8988T (cell line): ENCODE measurements at regions not wholly inside any gene's neighbourhood (a gene's known extent, or its start where the extent isn't known, plus 50 kb on each side); places are given as distances from the start of the nearest gene placed in this dataset.
"Not testable (repeated sequence)": the region's sequence is repeated elsewhere in the genome, so short reads cannot be mapped to it uniquely, and the experiment has no call there.

Source experiments
- DNase-seq: peaks from one replicate; pipeline ENCODE4 v3.0.0; 2011

DNA sequence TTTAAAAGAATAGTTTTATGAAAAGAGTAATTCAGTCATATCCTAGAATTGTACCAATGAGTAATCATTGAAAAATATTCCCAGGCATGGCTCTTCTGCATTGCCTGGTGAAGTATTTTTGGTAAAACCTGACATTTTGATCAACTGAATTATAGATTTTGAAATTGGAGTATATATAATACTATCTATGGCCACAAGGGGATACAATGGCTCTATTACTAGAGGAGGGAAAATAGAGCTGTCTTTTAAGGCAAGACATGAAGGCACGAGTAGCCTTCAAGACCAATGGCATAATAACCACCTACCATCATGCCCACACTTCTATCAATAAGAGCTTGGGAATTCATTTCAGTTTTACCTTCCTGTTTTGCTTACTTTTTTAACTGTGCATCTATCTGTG is 1241.4 kb upstream of the TMEM132C start:
- DNase-seq, result no peak

DNA sequence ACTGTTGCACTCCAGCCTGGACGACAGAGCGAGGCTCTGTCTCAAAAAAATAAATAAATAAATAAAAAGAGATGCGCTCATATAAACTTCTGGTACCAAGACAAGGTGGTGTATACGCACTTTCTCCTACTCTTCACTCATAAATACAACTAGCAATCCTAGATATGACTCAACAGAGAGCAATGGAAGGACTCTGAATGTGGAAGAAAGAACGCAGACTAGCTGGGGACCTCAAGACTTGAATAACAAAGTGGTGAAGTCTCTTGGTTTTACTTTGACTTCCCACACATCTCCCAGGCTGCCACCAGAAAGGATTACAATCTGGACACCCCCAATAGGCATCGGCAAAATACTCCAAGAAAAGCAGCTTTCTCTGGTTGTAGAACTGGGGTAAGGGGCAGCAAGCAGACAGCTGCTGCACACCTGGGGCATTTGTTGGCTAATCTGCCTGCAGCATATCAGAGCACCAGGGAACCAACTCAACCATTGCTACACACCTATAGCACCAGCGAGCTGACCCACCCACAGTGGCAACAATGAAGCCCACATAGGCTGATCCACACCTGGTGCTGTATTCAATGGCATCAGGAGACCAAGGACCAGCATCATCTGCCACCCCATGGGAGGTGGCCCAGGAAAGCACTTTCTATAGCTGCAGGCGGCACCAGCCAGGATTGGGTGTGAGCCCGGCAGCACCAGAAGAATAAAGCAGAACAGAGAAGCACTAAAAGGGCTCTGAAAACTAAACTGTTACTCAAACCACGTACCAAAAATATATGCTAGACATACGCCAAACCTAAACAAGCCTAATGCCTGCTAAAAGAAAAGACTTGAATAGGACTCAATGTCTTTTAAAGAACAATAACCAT is 1231.7 kb upstream of the TMEM132C start:
- no peak for DNase-seq

DNA sequence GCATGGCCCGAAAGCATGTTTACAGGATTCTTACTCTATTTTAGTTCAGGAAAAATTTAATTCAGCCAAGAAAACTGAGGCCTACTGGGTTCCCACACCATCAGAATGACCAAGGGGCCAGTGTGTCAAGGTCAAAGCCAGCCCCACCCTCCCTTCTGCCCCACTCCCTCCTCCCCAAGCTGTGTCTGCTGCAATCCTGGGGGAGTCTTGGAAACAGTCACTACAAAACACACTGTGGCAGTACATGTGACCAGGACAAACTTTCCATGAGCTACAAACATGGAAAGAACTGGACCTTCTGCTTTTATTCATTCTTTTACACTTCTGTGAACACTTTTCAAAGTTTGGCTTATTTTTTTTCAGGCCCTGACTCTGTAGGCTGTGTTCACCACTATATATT is 1228.8 kb upstream of the TMEM132C start:
- DNase-seq, result no peak

DNA sequence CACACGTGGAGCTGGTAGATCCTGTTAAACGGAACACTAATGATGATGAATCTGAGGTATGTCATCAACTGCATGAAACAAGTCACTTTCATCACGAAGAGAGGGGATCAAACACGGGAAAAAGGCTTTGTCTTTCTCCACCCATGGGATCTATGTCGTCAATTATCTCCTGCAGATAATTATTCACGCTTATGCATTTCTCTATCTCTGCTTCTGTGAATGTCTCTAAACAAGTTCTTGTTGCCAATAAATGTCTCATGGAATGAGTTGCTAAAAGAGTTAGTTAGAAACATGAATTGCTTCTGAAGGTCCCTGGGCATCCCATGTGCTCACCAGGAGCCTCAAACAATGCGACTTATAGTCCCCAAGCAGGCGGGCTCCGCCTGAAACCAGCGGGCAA is 1228.2 kb upstream of the TMEM132C start:
- DNase-seq, result no peak

DNA sequence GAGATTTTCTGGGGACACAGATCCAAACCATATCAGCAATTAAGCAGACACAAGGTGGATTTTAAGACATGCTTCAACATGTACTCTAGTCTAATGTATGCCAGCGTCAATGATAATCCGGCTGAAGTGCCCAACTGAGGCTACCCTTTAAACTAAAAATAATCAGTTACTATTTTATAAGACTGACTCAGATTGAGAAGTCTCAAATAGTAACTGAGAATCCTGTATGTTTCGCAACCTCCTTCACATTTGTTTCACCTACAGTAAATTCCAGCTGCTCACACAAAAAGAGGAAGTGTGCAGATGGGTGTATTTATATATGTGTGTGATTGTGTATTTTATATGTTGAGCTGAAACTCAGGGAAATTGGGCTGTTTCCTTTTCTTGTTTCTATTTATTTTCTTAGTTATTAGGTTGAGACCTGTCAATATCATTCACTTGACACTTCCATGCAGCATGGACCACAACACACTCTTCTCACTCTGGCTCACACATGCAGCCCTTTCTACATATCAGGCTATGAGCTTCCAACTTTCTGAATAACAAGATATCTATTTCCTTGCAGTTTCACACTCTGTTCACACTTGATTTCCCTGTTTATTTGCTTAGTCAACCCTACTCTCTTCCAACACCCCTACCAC is 1224.9 kb upstream of the TMEM132C start:
- no peak for DNase-seq

DNA sequence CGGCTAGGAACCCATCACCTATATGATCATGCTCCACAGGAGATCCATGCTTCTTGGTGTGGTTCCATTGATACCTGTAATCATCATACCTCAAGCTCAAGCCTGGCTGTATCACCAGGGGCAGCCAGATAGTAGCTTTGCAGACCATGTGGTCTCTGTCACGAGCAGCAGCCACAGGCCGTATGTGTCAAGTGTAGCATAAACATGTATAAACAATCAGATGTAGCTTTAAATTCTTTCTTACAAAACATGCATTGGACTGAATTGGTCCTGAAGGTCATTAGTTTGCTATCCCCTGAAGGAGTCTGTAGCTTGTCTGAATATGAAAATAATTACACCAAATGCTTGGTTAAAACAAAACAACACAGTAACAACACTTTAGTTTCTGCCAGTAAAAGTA is 1223.2 kb upstream of the TMEM132C start:
- DNase-seq, result no peak

DNA sequence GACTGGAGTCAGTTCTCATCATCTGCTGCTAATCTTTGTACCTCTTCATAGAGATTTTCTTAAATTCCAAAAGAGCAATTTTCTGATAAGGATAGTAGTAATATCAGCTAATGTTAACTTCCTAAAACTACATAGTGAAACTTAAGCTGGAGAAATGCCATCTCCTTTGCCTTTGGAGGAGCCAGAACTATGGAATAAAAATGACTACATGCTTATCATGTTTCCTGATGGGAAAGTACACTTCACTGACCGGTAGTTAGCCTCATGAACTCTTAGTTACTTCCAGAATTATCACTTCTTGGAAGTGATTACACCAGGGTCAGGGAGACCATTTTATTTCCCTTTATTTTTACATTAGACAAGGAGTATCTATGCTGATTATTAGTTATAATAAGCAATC is 1222.1 kb upstream of the TMEM132C start:
- DNase-seq, result no peak

DNA sequence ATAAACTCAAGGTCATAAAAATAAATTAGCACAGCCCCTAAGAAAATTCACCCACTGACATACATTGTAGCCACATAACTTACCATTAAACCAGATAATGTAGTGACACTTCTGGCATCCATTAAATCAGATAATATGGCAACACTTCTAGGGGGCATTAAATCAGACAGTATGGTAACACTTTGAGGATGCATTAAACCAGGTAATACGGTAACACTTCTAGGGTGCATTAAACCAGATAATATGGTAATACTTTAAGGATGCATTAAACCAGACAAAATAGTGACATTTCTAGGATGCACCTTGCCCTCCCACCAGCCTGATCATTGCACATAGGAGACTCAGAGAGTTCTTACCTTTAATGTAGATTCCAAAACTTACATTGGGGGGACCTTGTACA is 1220.5 kb upstream of the TMEM132C start:
- DNase-seq, result no peak

DNA sequence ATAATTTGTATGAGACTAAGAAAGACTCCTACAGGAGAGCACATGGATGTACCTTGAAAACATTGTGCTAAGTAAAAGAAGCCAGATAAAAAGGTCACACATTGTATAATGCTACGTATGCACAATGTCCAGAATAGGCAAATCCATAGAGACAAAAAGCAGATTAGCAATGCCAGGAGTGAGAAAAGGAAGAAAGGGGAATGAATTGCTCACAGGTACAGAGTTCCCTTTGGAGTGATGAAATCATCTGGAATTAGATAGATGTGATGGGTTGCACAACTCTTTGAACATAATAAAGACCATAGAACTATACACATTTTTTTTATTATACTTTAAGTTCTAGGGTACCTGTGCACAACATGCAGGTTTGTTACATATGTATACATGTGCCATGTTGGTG is 1218.9 kb upstream of the TMEM132C start:
- DNase-seq, result no peak

DNA sequence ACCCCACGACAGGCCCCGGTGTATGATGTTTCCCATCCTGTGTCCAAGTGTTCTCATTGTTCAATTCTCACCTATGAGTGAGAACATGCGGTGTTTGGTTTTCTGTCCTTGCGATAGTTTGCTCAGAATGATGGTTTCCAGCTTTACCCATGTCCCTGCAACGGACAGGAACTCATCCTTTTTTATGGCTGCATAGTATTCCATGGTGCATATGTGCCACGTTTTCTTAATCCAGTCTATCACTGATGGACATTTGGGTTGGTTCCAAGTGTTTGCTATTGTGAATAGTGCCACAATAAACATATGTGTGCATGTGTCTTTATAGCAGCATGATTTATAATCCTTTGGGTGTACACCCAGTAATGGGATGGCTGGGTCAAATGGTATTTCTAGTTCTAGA is 1218.4 kb upstream of the TMEM132C start:
- DNase-seq, result not testable (repeated sequence)

DNA sequence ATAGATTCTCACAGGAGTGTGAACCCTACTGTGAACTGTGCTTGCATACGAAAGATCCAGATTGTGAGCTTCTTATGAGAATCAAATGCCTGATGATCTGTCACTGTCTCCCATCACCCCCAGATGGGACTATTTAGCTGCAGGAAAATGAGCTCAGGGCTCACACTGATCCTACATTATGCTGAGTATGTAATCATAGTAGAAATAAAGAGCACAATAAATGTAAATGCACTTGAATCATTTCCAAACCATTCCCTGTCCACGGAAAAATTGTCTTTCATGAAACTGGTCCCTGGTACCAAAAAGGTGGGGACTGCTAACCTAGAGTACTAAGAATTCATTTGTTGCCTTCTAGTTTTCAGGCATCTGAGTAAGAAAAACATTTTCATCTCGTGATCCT is 1215.8 kb upstream of the TMEM132C start:
- DNase-seq, result no peak

DNA sequence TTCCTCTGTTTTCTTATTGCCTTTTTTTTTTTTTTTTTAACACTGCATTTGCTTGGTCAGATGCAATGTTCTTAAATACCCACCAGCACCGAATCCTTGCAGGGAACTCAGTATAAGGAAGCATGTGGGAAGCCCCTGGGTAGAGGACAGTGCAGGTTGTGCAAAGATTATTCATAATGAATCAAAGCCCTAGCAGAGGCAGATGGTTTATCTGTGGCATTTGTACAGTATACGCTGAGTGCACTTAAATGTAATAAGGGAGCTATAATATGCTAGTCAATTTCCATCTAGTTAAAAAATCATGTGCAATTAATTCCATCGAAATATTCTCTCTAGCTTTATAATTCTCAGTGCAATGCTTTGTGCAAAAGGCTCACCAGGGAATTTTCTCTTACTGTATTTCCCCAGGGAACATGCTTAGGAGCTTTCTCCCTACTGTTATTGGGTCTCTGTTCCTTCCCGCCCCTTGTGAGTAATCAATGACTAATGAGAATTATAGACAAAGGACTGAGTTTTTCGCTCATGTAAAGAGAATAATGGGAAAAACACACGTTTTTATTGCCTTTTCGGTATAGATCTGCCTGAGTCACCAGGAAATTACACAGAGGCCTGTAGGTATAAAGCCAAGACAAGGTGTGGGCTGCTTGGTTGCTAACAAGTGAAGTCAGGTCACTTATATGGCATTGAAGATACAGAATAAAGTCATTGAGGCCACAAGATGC is 1214.3 kb upstream of the TMEM132C start:
- DNase-seq, result no peak

DNA sequence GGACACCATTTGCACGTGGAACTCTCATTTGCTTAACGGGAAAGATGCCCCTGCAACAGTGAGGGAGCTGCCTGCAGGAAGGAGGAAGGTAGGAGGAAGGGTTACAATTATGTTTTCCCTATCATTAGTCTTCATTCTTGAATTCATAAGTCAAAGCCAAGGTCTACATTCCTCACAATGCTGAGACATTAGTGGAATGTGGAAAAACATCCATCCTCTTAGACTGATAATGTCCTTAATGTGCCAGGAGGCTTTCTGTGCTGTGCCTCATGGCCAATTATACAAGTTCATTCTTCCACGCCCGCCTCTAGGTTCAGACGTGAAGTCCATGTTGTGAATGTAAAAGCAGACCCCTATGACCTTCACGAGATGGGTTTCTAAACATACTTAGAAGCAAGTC is 1212.4 kb upstream of the TMEM132C start:
- DNase-seq, result no peak

DNA sequence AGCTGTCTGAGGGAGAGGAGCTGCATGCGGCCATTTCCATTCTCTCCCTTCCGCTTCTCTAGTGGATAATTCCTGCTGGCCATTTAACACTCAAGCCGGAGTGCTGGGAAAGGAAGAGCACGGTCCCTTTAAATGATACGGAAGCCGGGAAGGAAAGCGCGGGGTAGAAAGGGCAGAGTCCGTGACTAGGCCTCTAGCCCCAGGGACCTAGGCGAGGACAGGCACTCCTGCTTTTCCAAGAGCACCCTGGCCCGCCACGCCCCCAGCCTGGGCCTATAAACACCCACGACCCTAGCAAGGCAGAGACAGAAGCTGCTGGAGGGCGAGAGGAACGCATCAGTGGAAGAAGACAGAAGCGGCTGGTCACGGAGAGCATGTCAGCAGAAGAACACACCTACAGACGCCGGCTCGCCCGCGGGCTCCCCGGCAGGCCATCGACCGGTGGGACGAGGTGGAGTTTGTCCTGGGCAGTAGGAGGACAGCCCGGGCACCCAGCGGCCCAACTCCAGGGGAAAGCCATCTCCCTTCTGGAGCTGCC is 1206.6 kb upstream of the TMEM132C start:
- no peak for DNase-seq

DNA sequence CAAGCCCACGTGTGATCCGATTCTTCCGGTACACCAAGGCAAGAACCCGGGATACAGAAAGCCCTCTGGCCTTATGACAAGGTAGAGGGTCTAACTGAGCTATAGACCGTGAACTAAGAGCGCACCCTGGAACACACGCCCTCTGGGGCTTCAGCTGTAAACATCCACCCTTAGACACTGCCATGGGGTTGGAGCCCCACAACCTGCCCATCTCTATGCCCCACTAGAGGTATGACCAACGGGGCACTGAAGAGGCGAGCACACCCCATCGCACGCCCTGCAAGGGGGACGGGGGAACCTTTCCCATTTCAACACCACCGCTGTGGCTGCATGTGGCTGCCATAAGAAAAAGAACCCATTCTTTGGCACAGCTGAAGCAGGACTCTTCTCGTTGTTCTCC is 1206.0 kb upstream of the TMEM132C start:
- no peak for DNase-seq

DNA sequence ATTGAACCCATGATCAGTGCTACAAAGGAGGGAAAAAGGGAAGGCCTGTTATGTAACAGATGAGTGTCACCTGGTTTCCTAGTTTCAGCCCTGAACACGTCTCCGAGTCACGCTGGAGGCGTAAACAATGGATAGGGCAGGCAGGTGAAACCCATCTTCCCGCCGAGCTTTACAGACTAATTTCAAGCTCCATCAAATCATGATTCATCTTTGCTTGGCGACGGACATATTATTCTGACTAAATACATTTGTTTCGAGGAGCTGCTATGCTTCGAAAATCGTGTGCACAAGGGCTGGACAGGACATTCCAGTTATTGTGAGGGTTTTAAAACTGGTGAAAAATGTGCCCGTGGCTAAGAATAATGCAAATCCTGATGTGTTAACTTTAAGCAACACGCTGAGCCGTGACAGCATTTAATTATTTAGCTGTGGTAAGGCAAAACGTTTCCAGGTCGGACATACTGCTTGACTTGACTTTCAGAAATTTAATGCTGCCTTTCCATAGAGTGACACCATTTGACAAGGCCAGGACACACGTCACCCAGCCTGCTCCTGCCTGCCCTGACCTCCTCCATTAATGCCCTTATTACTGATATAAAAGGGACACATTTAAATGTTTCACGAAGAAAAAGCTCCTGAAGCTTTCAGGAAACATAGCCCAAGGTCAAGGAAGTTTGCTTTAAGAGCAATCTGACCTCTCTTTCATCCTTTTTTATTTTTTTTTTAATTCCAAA is 1203.5 kb upstream of the TMEM132C start:
- no peak for DNase-seq

DNA sequence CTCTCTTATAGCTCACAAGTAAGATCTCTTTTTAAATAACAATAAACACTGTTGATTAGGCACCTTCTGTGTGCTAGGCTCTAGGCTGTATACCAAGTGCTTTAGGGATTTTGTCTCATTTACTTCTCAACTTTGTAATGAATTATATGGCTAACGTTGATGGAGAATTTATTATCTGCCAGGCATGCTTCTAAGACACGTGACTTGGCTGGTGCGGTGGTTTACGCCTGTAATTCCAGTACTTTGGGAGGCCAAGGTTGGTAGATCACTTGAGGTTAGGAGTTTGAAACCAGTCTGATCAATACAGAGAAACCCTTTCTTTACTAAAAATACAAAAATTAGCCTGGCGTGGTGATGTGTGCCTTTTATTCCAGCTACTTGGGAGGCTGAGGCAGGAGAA is 1202.8 kb upstream of the TMEM132C start:
- DNase-seq, result no peak

DNA sequence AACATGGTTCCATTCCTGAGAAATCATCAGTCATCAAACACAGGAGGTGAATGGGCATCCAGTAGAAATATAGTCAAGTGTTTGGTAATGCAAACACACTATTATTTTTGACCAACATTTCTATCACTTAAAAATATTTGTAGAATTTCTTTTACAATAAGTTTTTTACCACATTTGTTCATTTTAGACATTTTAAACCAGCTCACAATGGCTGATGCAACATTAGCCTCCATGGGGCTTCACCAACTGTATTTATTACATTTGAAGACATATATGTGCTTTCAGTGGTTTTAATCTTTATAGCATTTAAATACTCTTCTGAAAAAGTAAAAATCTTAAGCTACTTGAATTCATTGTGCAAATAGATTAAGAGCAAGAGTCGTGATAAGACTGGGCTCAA is 1201.4 kb upstream of the TMEM132C start:
- no peak for DNase-seq

DNA sequence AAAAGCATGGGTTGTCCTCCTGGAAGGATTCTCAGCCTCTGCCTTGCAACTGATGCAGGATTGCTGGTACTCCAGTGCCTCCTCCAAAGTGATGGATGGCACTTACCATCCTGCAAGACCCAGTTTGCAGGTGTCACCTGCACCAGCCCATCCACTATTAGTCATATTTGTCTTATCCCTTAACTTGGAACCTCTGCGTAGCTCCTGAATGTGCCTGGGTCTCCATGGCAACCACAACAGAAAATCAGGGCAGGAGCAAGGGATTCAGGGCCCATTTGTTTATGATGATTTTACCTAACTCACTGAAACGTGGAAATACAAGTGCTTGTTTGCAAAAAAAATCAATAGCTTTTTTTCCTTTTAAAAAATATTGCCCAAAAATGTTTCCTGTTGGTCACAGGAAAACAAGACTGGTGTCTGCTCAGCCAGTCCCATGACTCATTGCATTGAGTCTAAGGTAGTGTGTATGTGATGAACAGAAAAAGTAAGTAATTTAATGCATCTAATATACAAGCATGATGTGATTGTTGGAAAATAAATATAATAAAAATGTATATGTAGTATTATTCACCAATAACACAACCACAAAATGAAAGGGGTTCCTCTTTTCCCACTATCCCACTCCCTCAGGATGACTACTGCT is 1196.3 kb upstream of the TMEM132C start:
- no peak for DNase-seq

DNA sequence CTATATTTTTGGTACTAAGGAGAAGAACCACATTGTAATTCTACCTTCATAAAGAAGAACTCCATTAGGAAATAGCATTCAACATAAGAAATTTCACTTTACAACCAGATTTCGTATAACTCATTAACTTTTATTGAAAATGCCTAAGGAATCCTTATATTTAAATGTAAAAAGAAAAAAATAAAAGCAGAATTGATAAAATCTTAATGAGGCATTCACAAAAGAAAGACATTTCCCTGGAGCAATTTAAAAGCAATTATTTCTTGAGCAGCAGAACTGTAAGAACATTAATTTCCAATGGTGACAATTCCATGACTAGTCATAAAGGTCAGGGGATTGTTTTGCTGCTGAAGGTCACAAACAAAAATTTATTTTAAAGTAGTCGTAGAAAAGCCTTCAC is 1192.8 kb upstream of the TMEM132C start:
- no peak for DNase-seq

DNA sequence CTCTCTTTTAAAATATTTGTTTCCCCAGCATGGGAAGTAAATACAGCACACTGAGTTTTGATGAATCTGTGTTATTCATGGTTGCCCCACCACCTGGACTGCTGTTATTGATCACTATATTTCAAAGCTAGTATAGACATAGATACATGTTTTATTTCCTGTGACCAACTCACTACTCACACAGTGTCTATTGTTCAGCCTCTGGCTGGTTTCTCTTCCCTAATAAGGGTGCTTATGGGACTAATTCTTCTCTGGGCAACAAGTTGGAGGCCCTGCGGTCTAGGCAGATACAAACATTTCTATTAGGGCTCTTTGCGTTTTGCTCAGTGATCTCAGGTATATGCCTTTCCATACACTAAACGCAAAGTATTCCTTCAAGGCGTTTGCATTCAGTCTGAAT is 1191.0 kb upstream of the TMEM132C start:
- DNase-seq, result no peak

DNA sequence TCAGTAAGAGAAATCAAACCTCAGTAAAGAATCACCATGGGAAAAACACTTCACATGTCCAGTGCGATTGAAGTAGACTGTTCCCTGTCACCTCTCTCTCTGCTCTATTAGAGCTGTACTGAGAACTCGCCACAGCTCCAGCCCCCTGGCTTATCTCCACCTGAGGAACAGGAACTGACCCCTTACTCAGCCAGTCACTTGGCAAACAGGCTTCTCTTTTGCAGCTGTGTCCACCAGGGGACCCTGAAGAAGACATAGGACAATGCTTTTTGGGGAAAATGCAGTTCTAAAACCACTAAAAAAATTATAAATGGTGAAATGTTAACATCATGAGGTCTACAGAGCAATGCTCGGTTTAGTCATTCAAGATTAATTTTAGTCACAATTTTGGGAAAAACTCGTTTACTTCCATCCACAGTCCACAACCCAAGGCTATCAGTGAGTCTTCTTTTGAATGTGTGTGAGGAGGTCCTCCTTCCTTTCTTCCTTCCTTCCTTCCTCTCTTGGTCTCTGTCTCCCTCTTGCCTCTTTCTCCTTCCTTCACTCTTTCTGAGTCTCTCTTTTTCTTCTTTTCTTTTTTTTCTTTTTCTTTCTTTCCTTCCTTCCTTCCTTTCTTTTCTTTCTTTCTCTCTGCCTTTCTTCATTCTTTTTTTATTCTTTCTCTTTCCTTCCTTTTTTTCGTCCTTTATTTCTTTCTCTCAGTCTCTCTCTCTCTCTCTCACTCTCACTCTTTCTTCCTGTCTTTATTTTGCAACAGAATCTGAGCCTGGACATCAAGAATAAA is 1189.5 kb upstream of the TMEM132C start:
- no peak for DNase-seq
